Transverse colon (tissue), 4 donors: ENCODE measurements at regions not wholly inside any gene's neighbourhood (a gene's known extent, or its start where the extent isn't known, plus 50 kb on each side); places are given as distances from the start of the nearest gene placed in this dataset.

Experiments
- DNase-seq: peaks from one replicate; pipeline ENCODE4 v3.0.0-alpha.2; 2019
- H3K27ac ChIP-seq, 4 donors: fragments of 200-600 bp; sonication (generic); 2 replicates each; pipeline ENCODE4 v1.5.1; 2016 to 2018; ENCODE audit warnings: inconsistent platforms in 4 of 4
- H3K27me3 ChIP-seq: fragments of 200-600 bp; sonication (generic); 2 replicates; pipeline ENCODE4 v1.5.1; 2017; ENCODE audit warnings: inconsistent platforms
- H3K36me3 ChIP-seq, 4 donors: fragments of 200-600 bp; sonication (generic); 2 replicates each; pipeline ENCODE4 v1.5.1; 2017 to 2019; ENCODE audit warnings: inconsistent platforms in 4 of 4
- H3K4me1 ChIP-seq, 4 donors: fragments of 200-600 bp; sonication (generic); 2 replicates each; pipeline ENCODE4 v1.5.1; 2017 to 2020; ENCODE audit warnings: inconsistent platforms in 4 of 4
- H3K4me3 ChIP-seq, 4 donors: fragments of 200-600 bp; sonication (generic); 1 replicate in 1 of 4; 2 replicates in 3 of 4; pipeline versions ENCODE4 v1.5.1 to v1.6.1; 2017 to 2019; ENCODE audit warnings: inconsistent platforms in 4 of 4
- H3K9me3 ChIP-seq, 2 donors: fragments of 200-600 bp; sonication (generic); 2 replicates each; pipeline ENCODE4 v1.5.1; 2017 to 2019; ENCODE audit warnings: inconsistent platforms in 2 of 2
- CTCF ChIP-seq, 5 experiments: fragments of 200-600 bp in 3 of 5; fragments of 450-650 bp in 2 of 5; sonication (generic) in 3 of 5; IDR thresholded peaks; 1 replicate in 2 of 5; 2 replicates in 3 of 5; pipeline ENCODE4 v1.5.1; 2016 to 2017; ENCODE audit warnings: antibody characterized with exemption in 5 of 5, inconsistent platforms in 3 of 5, mild to moderate bottlenecking in 2 of 5, moderate library complexity in 1 of 5
- EP300 ChIP-seq: sonication (generic); formaldehyde crosslinking; IDR thresholded peaks from one replicate; pipeline ENCODE4 v1.6.1; 2017; ENCODE audit warnings: antibody characterized with exemption, low read depth
- POLR2A ChIP-seq: fragments of 450-650 bp; IDR thresholded peaks from one replicate; pipeline ENCODE4 v1.6.1; 2016; ENCODE audit warnings: antibody characterized with exemption, mild to moderate bottlenecking, moderate library complexity
- POLR2AphosphoS5 ChIP-seq, 3 donors: sonication (generic); formaldehyde crosslinking; IDR thresholded peaks; one replicate each; pipeline ENCODE4 v1.6.1; 2016; ENCODE audit warnings: antibody characterized with exemption in 3 of 3
- WGBS, 2 donors: methylation state at CpG; one replicate each; pipeline ENCODE4 v1.1.5; 2018; ENCODE audit warnings: low coverage in 1 of 2; 5-methylcytosine and 5-hydroxymethylcytosine counted together
- in situ Hi-C, 4 donors: fragments of 200-750 bp; cut with MboI; loops; one replicate each; pipeline versions ENCODE4 v1.15.0 to v1.15.1; 2017; ENCODE audit warnings: low sequenced_read_pairs in 3 of 4, low pct_ligation_motif_present in 1 of 4, low pct_unique_long_range_greater_than_20kb in 1 of 4
- intact Hi-C: fragments of 100-400 bp; cut with DNase I; formaldehyde crosslinking; loops from one replicate; pipeline ENCODE4 v1.15.1; 2023; ENCODE audit warnings: low total_unique reads

DNA sequence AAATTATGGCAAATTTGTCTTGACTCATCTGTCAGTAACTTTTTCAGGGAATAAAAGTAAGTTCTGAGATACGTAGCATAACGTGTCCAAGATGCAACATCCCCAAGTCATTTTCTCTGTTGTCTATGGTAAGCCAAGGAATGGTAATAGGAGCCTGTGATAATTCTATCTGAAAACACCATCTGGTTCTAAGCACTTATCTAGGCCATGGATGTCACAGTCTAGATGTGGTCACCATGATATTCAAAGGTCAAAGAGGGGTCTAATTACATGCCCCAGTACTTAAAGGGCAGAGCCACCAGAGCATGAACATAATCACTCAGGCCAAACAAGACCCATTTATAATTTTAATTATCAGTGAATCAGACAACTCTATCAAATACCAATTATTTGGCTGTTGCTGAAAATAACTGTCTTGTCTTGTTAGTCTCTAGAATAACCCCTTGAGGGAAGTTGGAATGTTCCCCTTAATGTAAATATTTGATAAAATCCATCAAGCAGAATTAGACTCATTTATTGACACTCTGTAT, 225.1 kb upstream of the MPPED2 start:
- 74 to 89% methylated on average over 2 of the region's 2 CpGs for WGBS, 2 donors
- H3K9me3 ChIP-seq, result no peaks in the 10 kb centered on the region
- H3K27me3 ChIP-seq, result no peaks in the 10 kb centered on the region
- no peaks in the 10 kb centered on the region for H3K4me1 ChIP-seq
- intact Hi-C loops, result no loop called here
- H3K36me3 ChIP-seq, result no peaks in the 10 kb centered on the region
- in situ Hi-C loops, result no loop called here
- H3K27ac ChIP-seq, result no peak overlapping the region
- DNase-seq, result no peak
- TF ChIP-seq POLR2AphosphoS5 (IDR thresholded peaks at IDR 0.05) (no peak), POLR2A (no peak), CTCF (IDR thresholded peaks at IDR 0.05) (no peak), EP300 (no peak)
- no peak overlapping the region for H3K4me3 ChIP-seq

- intact Hi-C loops, result no loop called here
- no peak for TF ChIP-seq EP300
- no peak for TF ChIP-seq POLR2AphosphoS5 (IDR thresholded peaks at IDR 0.05)
- no peak for TF ChIP-seq POLR2A
- H3K27ac ChIP-seq, result no peak overlapping the region
- 91 to 92% methylated on average over 2 of the region's 2 CpGs for WGBS, 2 donors
- DNase-seq, result no peak
- in situ Hi-C loops, result no loop called here
- H3K27me3 ChIP-seq, result no peaks in the 10 kb centered on the region
- H3K9me3 ChIP-seq, result no peaks in the 10 kb centered on the region
- H3K36me3 ChIP-seq, result no peaks in the 10 kb centered on the region
- no peak overlapping the region for H3K4me3 ChIP-seq
- no peaks in the 10 kb centered on the region for H3K4me1 ChIP-seq
These were observed 224.0 kb upstream of the MPPED2 start for GRCh38 chr11:30810116-30810515.

GRCh38 chr11:30801357-30801756, 215.2 kb upstream of the MPPED2 start:
- 19 to 46% methylated on average over 3 to 4 of the region's 4 CpGs for WGBS, 2 donors
- intact Hi-C loops, result no loop called here
- Histone ChIP-seq H3K27ac (no peak overlapping the region), H3K36me3 (no peaks in the 10 kb centered on the region), H3K4me1 (peaks cover 0 to 7% (median 0%) of the 10 kb centered on the region in 4 donors), H3K27me3 (no peaks in the 10 kb centered on the region), H3K9me3 (no peaks in the 10 kb centered on the region), H3K4me3 (no peak overlapping the region)
- in situ Hi-C loops, result no loop called here
- TF ChIP-seq POLR2AphosphoS5 (IDR thresholded peaks at IDR 0.05) (no peak), POLR2A (no peak), EP300 (no peak), CTCF (IDR thresholded peaks at IDR 0.05) (no peak)
- DNase-seq, result no peak

DNA sequence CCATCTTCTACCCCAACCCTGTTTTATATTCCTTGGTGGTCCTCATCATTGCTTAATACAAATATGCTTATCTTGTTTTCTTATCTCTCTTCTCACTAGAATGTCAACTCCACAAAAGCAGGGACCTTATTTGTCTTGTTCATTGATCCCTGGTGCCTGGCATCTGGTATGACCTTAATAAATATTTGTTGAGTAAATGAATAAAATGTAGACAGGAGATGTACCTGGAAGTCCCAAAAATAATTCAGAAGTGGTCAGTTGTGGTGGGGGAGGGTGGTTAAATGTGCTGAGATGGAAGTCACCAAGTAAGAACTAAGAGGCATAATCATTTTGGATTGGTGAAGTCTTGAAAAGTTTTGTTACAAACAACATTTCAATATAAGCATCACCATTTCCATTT, 214.8 kb upstream of the MPPED2 start:
- Histone ChIP-seq H3K36me3 (no peaks in the 10 kb centered on the region), H3K27me3 (no peaks in the 10 kb centered on the region), H3K4me3 (no peak overlapping the region), H3K9me3 (no peaks in the 10 kb centered on the region), H3K4me1 (peaks cover 0 to 7% (median 0%) of the 10 kb centered on the region in 4 donors), H3K27ac (no peak overlapping the region)
- no peak for DNase-seq
- intact Hi-C loops, result no loop called here
- no peak for TF ChIP-seq CTCF (IDR thresholded peaks at IDR 0.05)
- TF ChIP-seq EP300, result no peak
- no peak for TF ChIP-seq POLR2AphosphoS5 (IDR thresholded peaks at IDR 0.05)
- TF ChIP-seq POLR2A, result no peak
- in situ Hi-C loops, result no loop called here

DNA sequence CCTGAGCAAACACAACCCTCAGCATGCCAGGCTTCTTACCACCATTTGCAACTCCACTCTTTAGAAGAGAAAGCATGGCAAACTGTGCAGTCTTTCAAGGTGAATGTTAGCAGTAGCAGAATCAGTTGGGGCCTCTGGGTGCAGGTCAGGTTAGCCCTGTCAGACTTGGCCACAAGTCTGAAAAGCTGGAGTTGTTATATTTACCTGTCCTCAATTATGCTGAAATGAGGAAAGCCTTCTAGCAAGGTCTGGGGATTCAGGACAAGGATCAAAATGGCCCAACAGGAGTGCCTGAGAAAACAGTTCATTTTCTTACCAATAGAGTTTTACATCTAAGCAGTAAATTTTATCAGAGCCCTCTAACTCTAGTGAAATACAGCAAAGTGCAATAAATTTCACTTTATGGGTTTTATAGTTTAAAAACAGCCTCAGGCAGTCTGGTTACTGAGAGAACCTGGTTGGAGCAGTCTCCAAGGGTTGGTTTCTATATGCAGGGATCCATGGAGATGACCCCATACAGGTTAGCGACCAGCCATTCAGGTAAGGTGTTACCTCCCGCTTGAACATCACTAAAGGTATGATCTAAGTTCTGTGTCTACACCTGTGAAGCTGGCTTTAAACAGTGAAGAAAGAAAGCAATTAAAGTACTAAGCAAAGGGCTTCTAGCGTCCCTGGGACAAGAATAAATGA, 212.5 kb upstream of the MPPED2 start:
- 48 to 59% methylated on average over 3 of the region's 3 CpGs for WGBS, 2 donors
- H3K9me3 ChIP-seq, result no peaks in the 10 kb centered on the region
- in situ Hi-C loops (no loop called here), intact Hi-C loops (no loop called here)
- DNase-seq, result no peak
- peaks cover 0 to 7% (median 0%) of the 10 kb centered on the region in 4 donors for H3K4me1 ChIP-seq
- no peak overlapping the region for H3K27ac ChIP-seq
- no peaks in the 10 kb centered on the region for H3K27me3 ChIP-seq
- no peaks in the 10 kb centered on the region for H3K36me3 ChIP-seq
- no peak for TF ChIP-seq CTCF (IDR thresholded peaks at IDR 0.05)
- TF ChIP-seq EP300, result no peak
- TF ChIP-seq POLR2A, result no peak
- no peak for TF ChIP-seq POLR2AphosphoS5 (IDR thresholded peaks at IDR 0.05)
- H3K4me3 ChIP-seq, result no peak overlapping the region
